Astrocyte (in vitro differentiated cells and primary cell): ENCODE measurements at regions not wholly inside any gene's neighbourhood (a gene's known extent, or its start where the extent isn't known, plus 50 kb on each side); places are given as distances from the start of the nearest gene placed in this dataset.

Source experiments
- DNase-seq: peaks from one replicate; pipeline ENCODE4 v3.0.0-alpha.2; 2010; ENCODE audit warnings: low read depth
- FAIRE-seq: peaks from 2 replicates; lab custom pipeline; 2011; peaks lifted over from hg19 to GRCh38; lab: Jason Lieb, UNC
- H2AFZ ChIP-seq: 2 replicates; pipeline ENCODE4 v1.6.0; 2012; ENCODE audit warnings: low read depth, low read length, inconsistent platforms
- H3K27ac ChIP-seq: 2 replicates; pipeline ENCODE4 v1.5.1; 2011; ENCODE audit warnings: low read depth, low read length, inconsistent platforms
- H3K27me3 ChIP-seq: 2 replicates; pipeline ENCODE4 v1.6.0; 2011; ENCODE audit warnings: low read length, inconsistent platforms; ENCODE audit not compliant: insufficient read depth
- H3K36me3 ChIP-seq: 2 replicates; pipeline ENCODE4 v1.5.1; 2011; ENCODE audit warnings: low read length, inconsistent platforms; ENCODE audit not compliant: insufficient read depth
- H3K4me1 ChIP-seq: 2 replicates; pipeline ENCODE4 v1.5.1; 2011; ENCODE audit warnings: low read length, inconsistent platforms; ENCODE audit not compliant: insufficient read depth
- H3K4me2 ChIP-seq: 2 replicates; pipeline ENCODE4 v1.6.0; 2012; ENCODE audit warnings: low read length, inconsistent platforms
- H3K4me3 ChIP-seq: 2 replicates; pipeline ENCODE4 v1.5.1; 2011; ENCODE audit warnings: low read depth, mild to moderate bottlenecking, low read length, inconsistent platforms; ENCODE audit not compliant: insufficient read depth
- H3K79me2 ChIP-seq: 2 replicates; pipeline ENCODE4 v1.6.0; 2012; ENCODE audit warnings: mild to moderate bottlenecking, low read length, inconsistent platforms; ENCODE audit not compliant: insufficient read depth
- H3K9ac ChIP-seq: 2 replicates; pipeline ENCODE4 v1.6.0; 2012; ENCODE audit warnings: mild to moderate bottlenecking, low read length, inconsistent platforms
- H3K9me3 ChIP-seq: 2 replicates; pipeline ENCODE4 v1.5.1; 2012; ENCODE audit warnings: low read depth, mild to moderate bottlenecking, low read length, inconsistent platforms; ENCODE audit not compliant: insufficient read depth
- H4K20me1 ChIP-seq: 2 replicates; pipeline ENCODE4 v1.6.0; 2012; ENCODE audit warnings: low read length, inconsistent platforms; ENCODE audit not compliant: insufficient read depth
- H3K27ac Mint-ChIP-seq: one replicate; pipeline ENCODE4 v1.8.0; 2021; ENCODE audit warnings: mild to moderate bottlenecking, mixed read lengths; ENCODE audit not compliant: unreplicated experiment
- H3K27me3 Mint-ChIP-seq: one replicate; pipeline ENCODE4 v1.8.0; 2021; ENCODE audit warnings: low read depth, mixed read lengths; ENCODE audit not compliant: unreplicated experiment
- H3K36me3 Mint-ChIP-seq: one replicate; pipeline ENCODE4 v1.8.0; 2021; ENCODE audit warnings: low read depth, mixed read lengths; ENCODE audit not compliant: unreplicated experiment
- H3K4me1 Mint-ChIP-seq: one replicate; pipeline ENCODE4 v1.8.0; 2021; ENCODE audit warnings: low read depth, mixed read lengths; ENCODE audit not compliant: unreplicated experiment
- H3K4me3 Mint-ChIP-seq: one replicate; pipeline ENCODE4 v1.8.0; 2021; ENCODE audit warnings: mild to moderate bottlenecking, moderate library complexity, mixed read lengths; ENCODE audit not compliant: unreplicated experiment
- H3K9me3 Mint-ChIP-seq: one replicate; pipeline ENCODE4 v1.8.0; 2021; ENCODE audit warnings: mild to moderate bottlenecking, mixed read lengths; ENCODE audit not compliant: unreplicated experiment
- CTCF ChIP-seq: IDR thresholded peaks from 2 replicates; pipeline ENCODE4 v1.5.1; 2011; ENCODE audit warnings: low read depth, mild to moderate bottlenecking, inconsistent platforms, low read length, moderate library complexity; ENCODE audit not compliant: insufficient read depth
- EZH2 ChIP-seq: IDR thresholded peaks from 2 replicates; pipeline ENCODE4 v1.6.1; 2012; ENCODE audit warnings: mild to moderate bottlenecking, low read length, inconsistent platforms; ENCODE audit not compliant: insufficient read depth

DNA sequence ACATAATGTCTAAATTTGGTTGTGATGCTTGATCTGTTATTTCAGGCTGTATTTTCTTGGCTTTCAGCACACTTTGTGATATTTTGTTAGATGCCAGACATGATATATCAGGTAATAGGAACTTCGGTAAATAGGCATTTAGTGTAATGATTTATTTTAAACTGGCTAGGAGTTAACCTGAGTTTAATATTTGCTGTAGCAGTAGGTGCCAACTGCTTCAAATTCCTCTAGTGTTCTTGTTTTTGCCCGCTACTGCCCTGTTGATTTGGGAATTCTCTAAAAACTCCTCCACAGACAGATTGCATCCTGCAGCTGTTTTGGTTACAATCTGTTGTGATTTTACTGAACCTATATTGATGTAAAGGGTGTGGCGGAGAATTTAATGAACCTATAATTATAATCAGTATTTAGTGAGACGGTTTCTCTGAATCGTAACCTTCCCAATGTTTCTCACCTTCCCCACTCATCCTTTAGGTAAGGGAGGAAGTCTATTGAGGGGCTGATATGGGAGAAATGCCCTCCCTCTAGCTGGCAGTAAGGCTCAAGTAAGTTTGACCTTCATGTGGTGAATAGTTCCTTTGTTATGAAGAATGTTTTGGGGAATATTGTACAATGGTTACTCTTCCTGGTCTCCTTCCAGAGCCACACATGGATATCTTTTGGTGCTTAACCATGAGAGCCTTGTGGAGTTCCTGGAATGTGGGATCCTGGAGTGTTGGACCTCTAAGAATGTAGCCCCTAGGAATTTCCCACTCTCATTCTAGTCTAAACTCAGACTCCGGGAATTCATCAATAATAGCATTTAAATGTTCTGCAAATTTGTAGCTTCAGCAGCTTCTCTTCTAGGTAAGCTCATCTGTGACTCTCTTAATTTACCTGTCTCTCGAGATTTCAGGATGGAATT lies 634.1 kb downstream of the FSCB start:
- no peaks in the 10 kb centered on the region for H3K27me3 ChIP-seq
- no peak overlapping the region for H3K27ac Mint-ChIP-seq
- no peaks in the 10 kb centered on the region for H3K36me3 Mint-ChIP-seq
- H3K4me3 Mint-ChIP-seq, result no peak overlapping the region
- no peak overlapping the region for H3K27ac ChIP-seq
- DNase-seq (no peak), FAIRE-seq (no peak)
- H3K9ac ChIP-seq, result no peak overlapping the region
- no peaks in the 10 kb centered on the region for H3K27me3 Mint-ChIP-seq
- no peaks in the 10 kb centered on the region for H3K4me1 ChIP-seq
- no peak overlapping the region for H3K4me2 ChIP-seq
- H3K4me3 ChIP-seq, result no peak overlapping the region
- H4K20me1 ChIP-seq, result no peaks in the 10 kb centered on the region
- H3K9me3 ChIP-seq, result peaks cover 3% of the 10 kb centered on the region
- H3K9me3 Mint-ChIP-seq, result no peaks in the 10 kb centered on the region
- H3K36me3 ChIP-seq, result no peaks in the 10 kb centered on the region
- TF ChIP-seq EZH2, result no peak
- TF ChIP-seq CTCF, result no peak
- no peak overlapping the region for H2AFZ ChIP-seq
- peaks cover 10% of the 10 kb centered on the region for H3K4me1 Mint-ChIP-seq
- H3K79me2 ChIP-seq, result no peaks in the 10 kb centered on the region

DNA sequence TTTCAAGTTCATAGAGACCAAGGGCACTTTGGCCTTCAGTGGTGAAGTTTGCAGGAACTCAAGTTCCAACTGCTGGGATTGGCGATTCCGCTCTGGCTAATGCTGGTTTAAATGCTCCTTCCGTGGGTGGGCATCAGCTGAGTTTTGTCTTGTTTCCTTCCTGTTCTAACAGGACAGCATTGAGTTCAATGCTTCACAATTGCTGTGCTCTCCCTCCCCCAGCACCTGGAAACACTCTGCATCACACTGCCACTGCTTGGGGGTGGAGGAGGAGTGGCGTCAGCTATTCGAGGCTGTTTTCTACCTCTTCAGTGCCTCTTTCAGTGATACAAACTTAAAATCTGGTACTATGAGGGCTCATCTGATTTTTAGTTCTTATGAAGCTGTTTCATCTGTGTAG lies 634.9 kb downstream of the FSCB start:
- Histone ChIP-seq H3K4me1 (no peaks in the 10 kb centered on the region), H3K27me3 (no peaks in the 10 kb centered on the region), H2AFZ (no peak overlapping the region), H3K79me2 (no peaks in the 10 kb centered on the region), H3K4me2 (no peak overlapping the region), H3K9ac (no peak overlapping the region), H3K9me3 (peaks cover 3% of the 10 kb centered on the region), H3K36me3 (no peaks in the 10 kb centered on the region), H4K20me1 (no peaks in the 10 kb centered on the region), H3K4me3 (no peak overlapping the region), H3K27ac (no peak overlapping the region)
- Mint-ChIP-seq H3K27ac (no peak overlapping the region), H3K36me3 (no peaks in the 10 kb centered on the region), H3K4me3 (no peak overlapping the region), H3K27me3 (no peaks in the 10 kb centered on the region), H3K9me3 (no peaks in the 10 kb centered on the region), H3K4me1 (peaks cover 10% of the 10 kb centered on the region)
- FAIRE-seq, result no peak
- DNase-seq, result no peak
- no peak for TF ChIP-seq EZH2
- no peak for TF ChIP-seq CTCF

GRCh38 chr14:43858981-43859380 lies 648.1 kb downstream of the FSCB start:
- no peak overlapping the region for H3K4me2 ChIP-seq
- no peaks in the 10 kb centered on the region for H3K36me3 ChIP-seq
- no peaks in the 10 kb centered on the region for H4K20me1 ChIP-seq
- H2AFZ ChIP-seq, result no peak overlapping the region
- no peak for TF ChIP-seq EZH2
- no peak for TF ChIP-seq CTCF
- no peak overlapping the region for H3K9ac ChIP-seq
- no peaks in the 10 kb centered on the region for H3K79me2 ChIP-seq
- H3K9me3 ChIP-seq, result no peaks in the 10 kb centered on the region
- no peaks in the 10 kb centered on the region for H3K36me3 Mint-ChIP-seq
- no peak overlapping the region for H3K27ac ChIP-seq
- H3K4me1 Mint-ChIP-seq, result no peaks in the 10 kb centered on the region
- H3K27me3 Mint-ChIP-seq, result no peaks in the 10 kb centered on the region
- DNase-seq, result no peak
- H3K4me3 Mint-ChIP-seq, result no peak overlapping the region
- no peaks in the 10 kb centered on the region for H3K4me1 ChIP-seq
- FAIRE-seq, result no peak
- H3K27ac Mint-ChIP-seq, result no peak overlapping the region
- H3K4me3 ChIP-seq, result no peak overlapping the region
- no peaks in the 10 kb centered on the region for H3K9me3 Mint-ChIP-seq
- no peaks in the 10 kb centered on the region for H3K27me3 ChIP-seq
